ENCODE measurements at regions not wholly inside any gene's neighbourhood (a gene's known extent, or its start where the extent isn't known, plus 50 kb on each side); places are given as distances from the start of the nearest gene placed in this dataset.

DNA sequence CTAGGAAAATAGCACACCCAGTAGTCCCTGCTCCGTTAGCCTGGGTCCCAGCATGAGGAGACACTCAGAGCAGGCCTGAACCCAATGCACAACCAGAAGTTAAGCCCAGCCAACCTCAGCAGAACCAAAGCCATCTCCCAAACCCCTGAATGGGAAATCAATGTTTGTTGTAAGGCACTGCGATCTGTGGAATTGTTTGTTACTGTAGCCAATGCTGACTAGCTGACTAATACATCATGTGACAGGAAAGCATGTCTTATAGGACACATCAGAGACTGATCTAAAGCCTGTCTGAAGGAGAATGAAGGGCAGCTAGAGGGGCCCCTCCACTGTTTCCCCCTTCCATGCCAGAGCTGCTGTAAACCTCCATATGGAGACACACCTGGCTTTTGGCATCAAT lies 96.4 kb downstream of the MARCHF4 start:
- no peak overlapping the region for H3K4me3 ChIP-seq (ENCODE audit: low read length)
- no peak overlapping the region for H3K27ac ChIP-seq (ENCODE audit: low read length)
- DNase-seq, result no peak
- H3K4me1 ChIP-seq (ENCODE audit: control insufficient read depth, insufficient read depth, low read length), result no peaks in the 10 kb centered on the region
- no peaks in the 10 kb centered on the region for H3K9me3 ChIP-seq (ENCODE audit: control insufficient read depth, low read depth, low read length)
- no CpG with 5 or more reads among the region's 2 CpGs for WGBS (ENCODE audit: insufficient coverage, low lambda C conversion rate)
- peaks cover 11% of the 10 kb centered on the region for H3K27me3 ChIP-seq (ENCODE audit: control insufficient read depth, insufficient read depth, low read length)
- no peaks in the 10 kb centered on the region for H3K36me3 ChIP-seq (ENCODE audit: control insufficient read depth, insufficient read depth, low read length)

DNA sequence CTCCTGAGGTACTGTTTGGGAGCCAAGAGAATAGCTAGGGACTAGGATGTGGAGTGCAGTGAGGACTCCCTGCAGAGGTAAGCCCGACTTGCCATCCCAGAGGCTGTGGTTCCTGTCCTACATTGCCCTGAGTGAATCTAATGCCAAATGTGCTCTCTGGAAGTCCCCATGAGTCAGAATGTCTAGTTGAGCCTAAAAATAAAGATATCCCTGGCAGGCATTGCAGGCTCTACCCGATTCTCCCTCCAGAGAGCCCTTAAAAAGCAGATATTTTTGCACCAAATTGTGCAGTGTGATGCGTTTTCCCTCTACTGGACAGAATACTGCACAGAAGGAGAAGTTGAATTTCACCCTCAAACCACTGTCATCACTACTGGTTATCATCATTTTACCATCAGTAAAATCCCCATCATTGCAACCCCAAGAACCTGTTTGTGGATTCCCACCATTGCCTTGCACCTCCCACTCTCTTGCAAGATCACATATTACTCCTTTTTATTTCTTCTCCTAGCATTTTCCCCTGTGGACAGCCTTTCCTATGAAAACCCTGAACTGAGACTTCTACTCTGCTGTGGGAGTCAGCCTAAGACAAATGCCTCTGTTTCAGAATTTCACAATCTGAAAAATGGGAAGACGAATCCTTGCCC lies 98.0 kb downstream of the MARCHF4 start:
- 83% methylated on average over 1 of the region's 4 CpGs for WGBS (ENCODE audit: insufficient coverage, low lambda C conversion rate)

DNA sequence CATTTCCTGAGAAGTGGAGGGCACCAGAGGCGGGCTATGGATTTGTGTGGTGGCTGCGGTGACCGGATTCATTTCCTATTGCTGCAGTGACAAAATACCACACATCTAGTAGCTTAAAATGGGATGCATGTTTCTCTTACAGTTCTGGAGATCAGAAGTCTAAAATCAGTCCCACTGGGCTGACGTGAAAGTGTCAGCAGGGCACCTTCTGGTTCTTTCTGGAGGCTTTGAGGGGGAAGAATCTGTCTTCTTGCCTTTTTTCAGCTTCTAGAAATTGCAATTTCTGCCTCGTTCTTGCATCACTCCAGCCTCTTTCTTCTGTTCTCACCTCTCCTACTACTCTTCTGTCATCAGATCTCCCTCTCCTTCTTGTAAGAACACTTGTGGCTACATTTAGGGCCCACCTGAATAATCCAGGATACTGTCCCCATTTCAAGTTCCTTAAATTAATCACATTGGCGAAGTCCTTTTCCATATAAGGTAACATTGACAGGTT lies 111.2 kb downstream of the MARCHF4 start:
- H3K36me3 ChIP-seq (ENCODE audit: control insufficient read depth, insufficient read depth, low read length), result no peaks in the 10 kb centered on the region
- no peaks in the 10 kb centered on the region for H3K4me1 ChIP-seq (ENCODE audit: control insufficient read depth, insufficient read depth, low read length)
- no peak overlapping the region for H3K4me3 ChIP-seq (ENCODE audit: low read length)
- H3K9me3 ChIP-seq (ENCODE audit: control insufficient read depth, low read depth, low read length), result no peaks in the 10 kb centered on the region
- H3K27ac ChIP-seq (ENCODE audit: low read length), result no peak overlapping the region
- no CpG with 5 or more reads among the region's 6 CpGs for WGBS (ENCODE audit: insufficient coverage, low lambda C conversion rate)
- no peak for DNase-seq
- peaks cover 10% of the 10 kb centered on the region for H3K27me3 ChIP-seq (ENCODE audit: control insufficient read depth, insufficient read depth, low read length)

More for the DNA sequence above, 98.0 kb downstream of the MARCHF4 start:
- H3K4me3 ChIP-seq (ENCODE audit: low read length), result no peak overlapping the region
- no peak for DNase-seq
- no peaks in the 10 kb centered on the region for H3K4me1 ChIP-seq (ENCODE audit: control insufficient read depth, insufficient read depth, low read length)
- peaks cover 11% of the 10 kb centered on the region for H3K27me3 ChIP-seq (ENCODE audit: control insufficient read depth, insufficient read depth, low read length)
- H3K27ac ChIP-seq (ENCODE audit: low read length), result no peak overlapping the region
- no peaks in the 10 kb centered on the region for H3K9me3 ChIP-seq (ENCODE audit: control insufficient read depth, low read depth, low read length)
- H3K36me3 ChIP-seq (ENCODE audit: control insufficient read depth, insufficient read depth, low read length), result no peaks in the 10 kb centered on the region

DNA sequence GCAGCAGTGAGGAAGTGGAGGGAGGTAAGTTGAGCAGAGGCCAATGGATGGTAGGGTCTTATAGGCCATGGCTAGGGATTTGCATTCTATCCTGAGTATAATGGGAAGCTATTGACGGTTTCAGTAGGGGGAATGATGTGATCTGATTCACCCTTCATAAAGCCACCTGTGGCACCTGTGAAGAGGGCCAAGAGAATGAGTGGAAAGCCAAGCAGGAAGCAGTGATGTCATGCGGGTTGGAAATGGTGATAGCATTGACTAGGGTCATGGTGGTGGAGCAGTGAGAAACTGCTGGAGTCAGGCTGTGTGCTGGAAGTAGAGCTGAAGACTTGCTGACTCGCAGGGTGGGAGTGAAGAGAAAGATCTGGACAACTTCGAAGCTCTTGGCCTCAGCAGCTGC lies 111.7 kb downstream of the MARCHF4 start:
- Histone ChIP-seq H3K4me3 (ENCODE audit: low read length) (no peak overlapping the region), H3K36me3 (ENCODE audit: control insufficient read depth, insufficient read depth, low read length) (no peaks in the 10 kb centered on the region), H3K27ac (ENCODE audit: low read length) (no peak overlapping the region), H3K27me3 (ENCODE audit: control insufficient read depth, insufficient read depth, low read length) (peaks cover 10% of the 10 kb centered on the region), H3K4me1 (ENCODE audit: control insufficient read depth, insufficient read depth, low read length) (no peaks in the 10 kb centered on the region), H3K9me3 (ENCODE audit: control insufficient read depth, low read depth, low read length) (no peaks in the 10 kb centered on the region)
- DNase-seq, result no peak
- 80% methylated on average over 1 of the region's 4 CpGs for WGBS (ENCODE audit: insufficient coverage, low lambda C conversion rate)

DNA sequence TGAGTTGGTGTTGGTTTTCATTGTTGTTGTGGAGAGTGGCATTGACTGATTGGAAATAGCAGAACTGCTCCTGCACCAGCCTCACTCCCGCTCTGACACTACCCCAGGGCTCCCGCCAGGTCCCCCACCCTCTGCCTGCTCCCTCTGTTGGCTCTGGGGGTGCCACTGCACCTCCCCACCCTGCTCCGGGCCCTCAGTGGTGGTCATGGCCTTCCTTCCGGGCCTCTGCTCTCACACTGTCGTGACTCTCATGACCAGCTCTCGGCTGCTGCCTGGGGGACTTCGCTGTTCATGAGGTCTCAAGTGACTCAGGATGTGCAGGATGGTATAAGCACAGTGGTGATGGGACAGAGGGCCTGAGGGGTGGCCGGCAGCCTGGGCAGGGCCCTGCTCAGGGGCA lies 113.2 kb downstream of the MARCHF4 start:
- Histone ChIP-seq H3K27me3 (ENCODE audit: control insufficient read depth, insufficient read depth, low read length) (peaks cover 9% of the 10 kb centered on the region), H3K36me3 (ENCODE audit: control insufficient read depth, insufficient read depth, low read length) (no peaks in the 10 kb centered on the region), H3K9me3 (ENCODE audit: control insufficient read depth, low read depth, low read length) (no peaks in the 10 kb centered on the region), H3K27ac (ENCODE audit: low read length) (no peak overlapping the region), H3K4me3 (ENCODE audit: low read length) (no peak overlapping the region), H3K4me1 (ENCODE audit: control insufficient read depth, insufficient read depth, low read length) (no peaks in the 10 kb centered on the region)
- no CpG with 5 or more reads among the region's 8 CpGs for WGBS (ENCODE audit: insufficient coverage, low lambda C conversion rate)
- no peak for DNase-seq

DNA sequence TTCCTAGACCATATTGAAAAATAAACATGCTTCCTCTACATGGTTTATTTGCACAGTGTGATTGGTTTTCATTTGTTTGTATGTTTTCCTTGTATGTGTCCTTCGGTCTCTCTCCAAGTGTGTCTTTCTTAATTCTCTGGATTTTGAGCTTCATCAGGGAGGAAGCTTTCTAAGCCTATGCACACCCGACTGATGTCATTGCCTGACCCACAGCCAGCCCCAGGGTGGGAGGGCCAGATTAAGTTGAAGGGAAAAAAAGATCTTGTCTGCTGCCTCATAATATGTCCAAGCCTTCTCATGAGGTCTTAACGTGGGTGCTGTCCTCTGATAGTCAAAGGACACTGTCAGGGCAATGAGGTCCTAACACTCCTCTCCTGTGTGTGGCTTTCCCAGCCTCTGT lies 115.2 kb downstream of the MARCHF4 start:
- no peak overlapping the region for H3K27ac ChIP-seq (ENCODE audit: low read length)
- no peaks in the 10 kb centered on the region for H3K4me1 ChIP-seq (ENCODE audit: control insufficient read depth, insufficient read depth, low read length)
- no peaks in the 10 kb centered on the region for H3K36me3 ChIP-seq (ENCODE audit: control insufficient read depth, insufficient read depth, low read length)
- no peaks in the 10 kb centered on the region for H3K9me3 ChIP-seq (ENCODE audit: control insufficient read depth, low read depth, low read length)
- 20% methylated on average over 1 of the region's 3 CpGs for WGBS (ENCODE audit: insufficient coverage, low lambda C conversion rate)
- H3K27me3 ChIP-seq (ENCODE audit: control insufficient read depth, insufficient read depth, low read length), result peaks cover 10% of the 10 kb centered on the region
- H3K4me3 ChIP-seq (ENCODE audit: low read length), result no peak overlapping the region
- DNase-seq, result no peak

Data from large intestine (tissue), 3 donors.